ES-I3 (cell line): ENCODE measurements at regions not wholly inside any gene's neighbourhood (a gene's known extent, or its start where the extent isn't known, plus 50 kb on each side); places are given as distances from the start of the nearest gene placed in this dataset.
A peak's percentile ranks its signal among the peaks of the same experiment; 100 is the strongest.
"Not testable (repeated sequence)": the region's sequence is repeated elsewhere in the genome, so short reads cannot be mapped to it uniquely, and the experiment has no call there.

ENCODE experiments used
- H3K36me3 ChIP-seq: 2 replicates; pipeline ENCODE4 v1.6.1; 2013; ENCODE audit warnings: mild to moderate bottlenecking, low read length, control low read depth, moderate library complexity; ENCODE audit not compliant: insufficient read depth
- H3K4me1 ChIP-seq: 2 replicates; pipeline ENCODE4 v1.6.1; 2013; ENCODE audit warnings: mild to moderate bottlenecking, control low read depth, low read length; ENCODE audit not compliant: insufficient read depth
- H3K9ac ChIP-seq: 2 replicates; pipeline ENCODE4 v1.6.1; 2013; ENCODE audit warnings: low read depth, mild to moderate bottlenecking, low read length, moderate library complexity
- H3K9me3 ChIP-seq: 2 replicates; pipeline ENCODE4 v1.6.1; 2013; ENCODE audit warnings: mild to moderate bottlenecking, low read length, moderate library complexity; ENCODE audit not compliant: control insufficient read depth, insufficient read depth

- Histone ChIP-seq H3K9me3 (no peaks in the 10 kb centered on the region), H3K4me1 (no peaks in the 10 kb centered on the region), H3K9ac (no peak overlapping the region), H3K36me3 (no peaks in the 10 kb centered on the region)
Observed at GRCh38 chr6:101108286-101108685, 227.2 kb upstream of the ASCC3 start.

- H3K4me1 ChIP-seq = peaks cover 6% of the 10 kb centered on the region; the same call in 1 of the 2 replicates
- H3K9ac ChIP-seq = no peak overlapping the region
- no peaks in the 10 kb centered on the region for H3K36me3 ChIP-seq
- H3K9me3 ChIP-seq = no peaks in the 10 kb centered on the region
Observed at GRCh38 chr6:101110814-101111213, 229.7 kb upstream of the ASCC3 start.

- Histone ChIP-seq H3K4me1 (peaks cover 14% of the 10 kb centered on the region), H3K9ac (no peak overlapping the region), H3K36me3 (no peaks in the 10 kb centered on the region), H3K9me3 (no peaks in the 10 kb centered on the region)
Observed at GRCh38 chr6:101113468-101114260, 232.5 kb upstream of the ASCC3 start.

- H3K36me3 ChIP-seq = no peaks in the 10 kb centered on the region
- H3K9me3 ChIP-seq = no peaks in the 10 kb centered on the region
- H3K9ac ChIP-seq = no peak overlapping the region
- H3K4me1 ChIP-seq = peaks cover 14% of the 10 kb centered on the region
Observed at GRCh38 chr6:101114703-101115102, 233.6 kb upstream of the ASCC3 start.

- H3K4me1 ChIP-seq = peaks cover 14% of the 10 kb centered on the region
- no peak overlapping the region for H3K9ac ChIP-seq
- H3K9me3 ChIP-seq = no peaks in the 10 kb centered on the region
- no peaks in the 10 kb centered on the region for H3K36me3 ChIP-seq
Observed at GRCh38 chr6:101116337-101116736, 235.2 kb upstream of the ASCC3 start.

- H3K36me3 ChIP-seq = no peaks in the 10 kb centered on the region
- H3K4me1 ChIP-seq = peaks cover 14% of the 10 kb centered on the region
- H3K9ac ChIP-seq = peak overlapping the region; percentile 32; the same call in 1 of the 2 replicates
- H3K9me3 ChIP-seq = no peaks in the 10 kb centered on the region
Observed at GRCh38 chr6:101117393-101118135, 236.4 kb upstream of the ASCC3 start.

- H3K4me1 ChIP-seq = peaks cover 14% of the 10 kb centered on the region
Observed at GRCh38 chr6:101118136-101118396, 236.9 kb upstream of the ASCC3 start.

GRCh38 chr6:101120747-101121146, 239.6 kb upstream of the ASCC3 start:
- H3K36me3 ChIP-seq = no peaks in the 10 kb centered on the region
- H3K4me1 ChIP-seq = peaks cover 8% of the 10 kb centered on the region; the same call in 1 of the 2 replicates
- H3K9me3 ChIP-seq = no peaks in the 10 kb centered on the region
- no peak overlapping the region for H3K9ac ChIP-seq

More at GRCh38 chr6:101118136-101118396, 236.9 kb upstream of the ASCC3 start:
- Histone ChIP-seq H3K9me3 (no peaks in the 10 kb centered on the region), H3K9ac (no peak overlapping the region), H3K36me3 (no peaks in the 10 kb centered on the region)

- H3K36me3 ChIP-seq = no peaks in the 10 kb centered on the region
Observed at GRCh38 chr6:101125380-101125971, 244.3 kb upstream of the ASCC3 start.

GRCh38 chr6:101126501-101126900, 245.4 kb upstream of the ASCC3 start:
- no peaks in the 10 kb centered on the region for H3K36me3 ChIP-seq
- H3K9ac ChIP-seq = no peak overlapping the region
- no peaks in the 10 kb centered on the region for H3K9me3 ChIP-seq
- no peaks in the 10 kb centered on the region for H3K4me1 ChIP-seq

More at GRCh38 chr6:101125380-101125971, 244.3 kb upstream of the ASCC3 start:
- Histone ChIP-seq H3K4me1 (no peaks in the 10 kb centered on the region), H3K9me3 (no peaks in the 10 kb centered on the region), H3K9ac (no peak overlapping the region)

- Histone ChIP-seq H3K4me1 (no peaks in the 10 kb centered on the region), H3K9ac (no peak overlapping the region), H3K36me3 (no peaks in the 10 kb centered on the region), H3K9me3 (no peaks in the 10 kb centered on the region)
Observed at GRCh38 chr6:101129851-101130250, 248.7 kb upstream of the ASCC3 start.

- no peak overlapping the region for H3K9ac ChIP-seq
- H3K9me3 ChIP-seq = no peaks in the 10 kb centered on the region
- peaks cover 8% of the 10 kb centered on the region; the same call in 1 of the 2 replicates for H3K4me1 ChIP-seq
- H3K36me3 ChIP-seq = no peaks in the 10 kb centered on the region
Observed at GRCh38 chr6:101146389-101146788, 247.1 kb upstream of the GRIK2 start.

- H3K36me3 ChIP-seq = no peaks in the 10 kb centered on the region
- no peaks in the 10 kb centered on the region for H3K9me3 ChIP-seq
- H3K9ac ChIP-seq = no peak overlapping the region
- peaks cover 8% of the 10 kb centered on the region; the same call in 1 of the 2 replicates for H3K4me1 ChIP-seq
Observed at GRCh38 chr6:101150226-101150625, 243.3 kb upstream of the GRIK2 start.

- H3K36me3 ChIP-seq, H3K4me1 ChIP-seq, H3K9me3 ChIP-seq, H3K9ac ChIP-seq: not testable (repeated sequence)
Observed at GRCh38 chr6:101157638-101158037, 235.9 kb upstream of the GRIK2 start.

- H3K4me1 ChIP-seq = no peaks in the 10 kb centered on the region
- no peaks in the 10 kb centered on the region for H3K9me3 ChIP-seq
- H3K36me3 ChIP-seq = no peaks in the 10 kb centered on the region
- H3K9ac ChIP-seq = no peak overlapping the region
Observed at GRCh38 chr6:101163611-101164010, 229.9 kb upstream of the GRIK2 start.
